ENCODE measurements at regions not wholly inside any gene's neighbourhood (a gene's known extent, or its start where the extent isn't known, plus 50 kb on each side); places are given as distances from the start of the nearest gene placed in this dataset.

DNA sequence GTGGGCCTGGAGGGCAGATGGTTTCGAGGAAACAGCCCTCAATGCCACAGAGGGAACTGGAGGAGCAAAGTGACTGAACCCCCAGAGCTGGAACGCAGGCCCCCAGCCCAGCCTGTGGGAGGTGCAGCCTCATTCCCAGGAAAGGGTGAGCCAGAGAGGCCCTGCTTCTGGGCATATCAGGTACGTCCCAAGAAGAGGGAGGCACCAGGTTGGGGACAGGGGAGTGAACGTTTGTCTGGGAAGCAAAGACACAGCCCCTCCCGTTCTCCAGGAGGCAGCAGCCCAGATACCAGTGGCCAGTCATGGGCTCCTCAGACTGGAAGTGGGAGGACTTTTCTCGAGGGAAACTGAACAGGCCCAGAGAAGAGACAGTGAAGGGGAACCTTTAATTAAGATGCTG, 74.3 kb upstream of the RET start:
- no peaks in the 10 kb centered on the region for H3K36me3 Mint-ChIP-seq (ENCODE audit: low read depth)
- DNase-seq, result no peak
- no peaks in the 10 kb centered on the region for H3K9me3 Mint-ChIP-seq
- no peak overlapping the region for H3K27ac Mint-ChIP-seq
- no peaks in the 10 kb centered on the region for H3K4me1 Mint-ChIP-seq
- ChIA-PET POLR2A (no interaction called here), CTCF (interaction anchor here (1.3 kb wide), 1 partner anchor 51 kb away, joined by 4 read pairs; no protein-coding TSS in a partner anchor)
- peaks cover 2% of the 10 kb centered on the region for H3K27me3 Mint-ChIP-seq
- no peak overlapping the region for H3K4me3 Mint-ChIP-seq

DNA sequence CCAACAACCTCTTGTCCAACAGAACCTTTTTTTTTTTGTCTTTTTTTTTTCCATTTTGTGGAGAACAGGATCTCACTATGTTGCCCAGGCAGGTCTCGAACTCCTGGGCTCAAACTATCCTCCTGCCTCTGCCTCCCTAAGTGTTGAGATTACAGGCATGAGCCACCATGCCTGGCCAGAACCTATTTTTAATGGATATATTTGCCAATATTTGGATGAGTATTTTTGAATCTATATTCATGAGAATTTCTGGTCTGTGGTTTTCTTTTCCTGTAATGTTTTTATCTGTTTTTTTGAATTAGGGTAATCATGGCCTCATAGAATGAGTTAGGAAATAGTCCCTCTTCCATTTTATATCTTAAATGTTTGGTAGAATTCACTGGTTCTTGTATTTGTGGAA, 70.4 kb upstream of the RET start:
- no peaks in the 10 kb centered on the region for H3K4me1 Mint-ChIP-seq
- no peak overlapping the region for H3K27ac Mint-ChIP-seq
- ChIA-PET CTCF (interaction anchor here (0.7 kb wide), 1 partner anchor 252 kb away, joined by 3 read pairs; no protein-coding TSS in a partner anchor), POLR2A (no interaction called here)
- no peaks in the 10 kb centered on the region for H3K9me3 Mint-ChIP-seq
- peaks cover 2% of the 10 kb centered on the region for H3K27me3 Mint-ChIP-seq
- H3K4me3 Mint-ChIP-seq, result no peak overlapping the region
- no peak for DNase-seq
- H3K36me3 Mint-ChIP-seq (ENCODE audit: low read depth), result no peaks in the 10 kb centered on the region

DNA sequence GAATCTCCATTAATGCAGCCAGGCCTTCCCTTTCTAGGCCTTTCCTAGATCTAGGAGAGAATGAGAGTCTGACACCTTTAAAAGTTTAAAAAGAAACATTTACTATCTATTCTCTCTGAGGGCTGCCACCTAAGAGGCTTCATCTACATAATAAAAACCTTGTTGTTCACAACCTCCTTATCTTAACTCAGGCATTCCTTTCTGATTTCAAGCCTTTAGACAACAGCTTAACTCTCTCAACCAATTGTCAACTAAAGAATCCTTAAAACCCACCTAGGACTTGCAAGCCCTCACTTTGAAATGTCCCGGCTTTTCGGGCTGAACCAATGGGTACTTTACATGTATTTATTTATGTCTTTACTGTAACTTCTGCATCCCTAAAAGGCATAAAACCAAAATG, 64.3 kb upstream of the RET start:
- no peak for DNase-seq
- peaks cover 2% of the 10 kb centered on the region for H3K27me3 Mint-ChIP-seq
- no peak overlapping the region for H3K27ac Mint-ChIP-seq
- no peak overlapping the region for H3K4me3 Mint-ChIP-seq
- H3K4me1 Mint-ChIP-seq, result peaks cover 4% of the 10 kb centered on the region
- H3K36me3 Mint-ChIP-seq (ENCODE audit: low read depth), result no peaks in the 10 kb centered on the region
- POLR2A ChIA-PET, result no interaction called here
- H3K9me3 Mint-ChIP-seq, result no peaks in the 10 kb centered on the region
- CTCF ChIA-PET, result no interaction called here

DNA sequence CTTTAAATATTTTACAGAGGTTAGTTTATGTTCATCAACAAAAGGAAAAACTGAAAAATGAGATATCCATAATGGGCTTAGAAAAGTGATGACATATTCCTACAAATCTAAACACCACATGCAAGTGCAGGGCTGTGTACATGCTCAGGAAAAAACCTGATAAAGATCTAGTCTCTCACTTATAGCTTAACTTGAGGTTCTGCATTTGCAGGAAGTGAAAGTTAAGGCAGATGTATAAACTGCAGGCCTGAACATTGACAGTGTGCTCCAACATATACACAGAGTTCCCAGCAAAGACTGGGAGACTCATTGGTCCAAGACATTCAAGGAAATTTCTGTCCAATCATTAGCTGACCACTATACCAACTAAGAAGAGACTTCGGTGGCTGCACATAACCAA, 63.8 kb upstream of the RET start:
- CTCF ChIA-PET, result no interaction called here
- no peak for DNase-seq
- H3K9me3 Mint-ChIP-seq, result no peaks in the 10 kb centered on the region
- peaks cover 2% of the 10 kb centered on the region for H3K27me3 Mint-ChIP-seq
- no peaks in the 10 kb centered on the region for H3K36me3 Mint-ChIP-seq (ENCODE audit: low read depth)
- H3K4me3 Mint-ChIP-seq, result no peak overlapping the region
- no peak overlapping the region for H3K27ac Mint-ChIP-seq
- POLR2A ChIA-PET, result no interaction called here
- peaks cover 4% of the 10 kb centered on the region for H3K4me1 Mint-ChIP-seq

DNA sequence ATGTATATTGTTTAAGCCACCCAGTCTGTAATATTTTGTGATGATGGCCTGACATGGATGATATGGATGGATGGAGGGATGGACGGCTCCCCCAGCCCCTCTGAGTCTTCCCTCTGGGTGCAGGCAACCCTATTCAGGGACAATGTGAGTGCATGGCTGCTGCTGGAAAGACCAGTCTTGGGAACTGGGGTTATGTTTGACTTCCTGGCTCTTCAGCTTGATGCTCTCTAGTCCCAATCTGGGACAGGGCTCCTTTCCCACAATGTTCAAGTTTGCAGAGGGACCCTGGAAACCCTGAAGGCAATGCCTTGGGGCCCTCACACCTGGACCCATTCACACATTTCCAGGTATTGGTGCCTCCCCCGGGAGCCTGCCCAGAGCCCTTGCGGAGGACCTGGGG, 52.3 kb upstream of the RET start:
- Mint-ChIP-seq H3K27me3 (peaks cover 7% of the 10 kb centered on the region), H3K4me3 (no peak overlapping the region), H3K27ac (no peak overlapping the region), H3K9me3 (no peaks in the 10 kb centered on the region), H3K36me3 (ENCODE audit: low read depth) (no peaks in the 10 kb centered on the region), H3K4me1 (no peaks in the 10 kb centered on the region)
- DNase-seq, result no peak
- ChIA-PET POLR2A (no interaction called here), CTCF (no interaction called here)

DNA sequence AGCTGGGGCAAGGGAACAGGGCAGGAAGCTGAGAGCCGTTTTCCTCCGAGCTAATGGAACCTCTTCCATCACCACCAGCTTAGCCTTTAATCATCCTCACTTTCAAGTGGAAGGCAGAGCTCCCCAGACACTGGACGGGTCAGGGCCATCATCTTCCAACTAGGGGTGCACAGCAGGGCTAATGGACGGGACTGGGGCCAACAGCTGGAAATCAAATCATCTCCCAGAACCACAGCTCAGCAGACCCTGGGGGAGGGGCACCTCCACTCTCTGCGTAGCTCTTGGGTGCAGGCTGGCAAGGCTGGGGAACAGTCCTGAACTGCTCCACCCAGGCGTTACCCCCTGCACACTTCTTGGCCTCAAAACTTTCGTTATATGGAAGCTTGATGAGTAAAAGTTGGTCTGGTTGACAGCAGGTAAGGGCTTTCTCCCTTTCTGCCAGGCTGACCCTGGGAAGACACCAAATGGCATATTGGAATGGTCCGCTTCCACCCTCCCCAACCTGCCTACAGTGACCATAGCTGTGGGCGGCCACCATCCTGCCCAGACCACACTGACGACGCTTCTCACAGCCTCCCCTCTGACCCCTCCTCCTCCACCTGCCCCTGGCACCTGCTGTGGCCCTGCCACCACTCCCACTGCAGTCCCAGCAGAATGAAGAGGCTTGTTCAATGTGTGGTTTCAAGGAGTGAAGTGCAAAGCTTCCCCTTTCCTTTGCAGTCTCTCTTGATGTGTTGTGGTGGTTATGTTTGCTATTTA, 51.7 kb upstream of the RET start:
- Mint-ChIP-seq H3K36me3 (ENCODE audit: low read depth) (no peaks in the 10 kb centered on the region), H3K4me3 (no peak overlapping the region), H3K4me1 (no peaks in the 10 kb centered on the region), H3K27me3 (peaks cover 5% of the 10 kb centered on the region), H3K27ac (no peak overlapping the region), H3K9me3 (no peaks in the 10 kb centered on the region)
- POLR2A ChIA-PET, result no interaction called here
- DNase-seq, result no peak
- CTCF ChIA-PET, result no interaction called here

DNA sequence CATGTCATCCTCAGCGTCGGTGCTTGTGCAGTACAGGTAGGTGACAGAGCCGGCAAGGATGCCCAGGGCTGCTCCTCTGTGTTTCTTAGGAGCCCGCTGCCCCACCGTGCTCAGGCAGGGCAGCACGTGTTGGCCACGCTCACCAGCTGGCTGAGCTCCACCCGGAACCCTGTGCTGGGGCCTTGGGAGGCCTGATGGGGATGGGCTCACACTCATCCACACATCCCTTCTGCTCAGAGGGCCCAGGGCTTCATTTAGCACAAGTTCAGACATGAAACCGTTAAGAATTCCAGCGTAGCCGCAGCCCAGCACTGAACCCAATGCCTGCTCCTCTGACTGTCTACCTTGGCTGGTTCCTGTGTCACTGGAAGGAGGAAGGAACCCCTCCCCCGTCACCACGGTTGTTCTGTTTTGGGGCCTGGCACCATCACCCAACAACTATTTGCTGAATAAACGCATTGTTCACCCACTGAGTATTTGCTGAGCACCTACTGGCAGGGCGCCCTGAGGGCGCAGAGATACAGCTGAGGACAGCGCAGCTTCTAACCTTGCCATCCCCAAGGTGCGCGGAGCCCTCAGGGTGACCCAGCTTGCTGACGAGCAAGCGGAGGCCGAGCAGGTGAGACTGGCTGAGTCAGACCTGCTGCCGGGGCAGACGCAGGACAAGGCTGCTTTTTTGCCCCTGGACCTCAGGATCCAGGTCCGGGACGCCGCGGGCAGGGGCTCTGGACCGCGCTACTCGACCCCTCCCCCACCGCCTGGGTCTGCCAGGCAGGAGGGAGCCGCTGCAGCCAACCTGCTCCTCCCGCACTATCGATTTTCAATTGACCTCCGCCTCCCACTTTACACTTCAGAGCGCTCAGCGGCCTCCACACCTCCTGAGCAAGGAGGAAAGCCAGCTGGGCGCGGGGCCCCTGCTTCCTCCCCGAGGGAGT, 50.6 kb upstream of the RET start:
- POLR2A ChIA-PET, result interaction anchor here (0.7 kb wide), 1 partner anchor 44 kb away, joined by 3 read pairs; no protein-coding TSS in a partner anchor
- H3K27me3 Mint-ChIP-seq, result no peaks in the 10 kb centered on the region
- H3K36me3 Mint-ChIP-seq (ENCODE audit: low read depth), result no peaks in the 10 kb centered on the region
- no peak overlapping the region for H3K4me3 Mint-ChIP-seq
- CTCF ChIA-PET, result no interaction called here
- no peak overlapping the region for H3K27ac Mint-ChIP-seq
- H3K4me1 Mint-ChIP-seq, result no peaks in the 10 kb centered on the region
- no peak for DNase-seq
- H3K9me3 Mint-ChIP-seq, result no peaks in the 10 kb centered on the region

Small RNA genes in the stretch of these regions (microRNA-seq; reads per million reads assigned to microRNA genes)
- 9.1 reads per million, percentile 38 among the genes with 10 or more reads in this experiment for gene MIR5100 (ENCODE audit: borderline microRNAs expressed, borderline replicate concordance)
